B cell (primary cell): ENCODE measurements at regions not wholly inside any gene's neighbourhood (a gene's known extent, or its start where the extent isn't known, plus 50 kb on each side); places are given as distances from the start of the nearest gene placed in this dataset.

Source experiments
- ATAC-seq: fragments of 200-7000 bp; cut with Tn5 transposase; one replicate; pipeline ENCODE4 v1.10.0; 2021; ENCODE audit warnings: low read depth, mild to moderate bottlenecking, moderate number of reproducible peaks, moderate library complexity
- CTCF ChIA-PET: fragments of 350-600 bp; sonication (Branson Sonifier 250); formaldehyde crosslinking; loops from one replicate; lab custom pipeline; 2021; ENCODE audit warnings: antibody characterized with exemption, inconsistent platforms; lab: Charles Lee
- POLR2A ChIA-PET: fragments of 350-600 bp; sonication (Branson Sonifier 250); formaldehyde crosslinking; loops from one replicate; lab custom pipeline; 2021; ENCODE audit warnings: antibody characterized with exemption; lab: Charles Lee
- DNase-seq: peaks from one replicate; pipeline ENCODE4 v3.0.0; 2013
- H2AFZ ChIP-seq: 2 replicates; pipeline ENCODE4 v1.6.1; 2012; ENCODE audit warnings: mild to moderate bottlenecking, low read depth, low read length; ENCODE audit not compliant: insufficient read depth, poor library complexity, severe bottlenecking
- H3K27ac ChIP-seq, 2 donors: 1 replicate in 1 of 2; 2 replicates in 1 of 2; pipeline ENCODE4 v1.5.1; 2012 to 2013; ENCODE audit warnings: low read length in 2 of 2, mild to moderate bottlenecking in 2 of 2, moderate library complexity in 1 of 2
- H3K27me3 ChIP-seq, 4 experiments: fragments of 200-600 bp in 1 of 4; sonication (generic) in 1 of 4; replicated peaks in 1 of 4; 1 replicate in 2 of 4; 2 replicates in 2 of 4; pipeline versions ENCODE4 v1.6.1 to v1.7.0; 2013 to 2016; ENCODE audit warnings: low read length in 3 of 4, mild to moderate bottlenecking in 2 of 4, mixed read lengths in 1 of 4, moderate library complexity in 1 of 4; ENCODE audit not compliant: insufficient read depth in 4 of 4, control insufficient read depth in 3 of 4; ENCODE audit errors: control extremely low read depth in 1 of 4
- H3K36me3 ChIP-seq, 2 experiments: replicated peaks in 1 of 2; 1 replicate in 1 of 2; 2 replicates in 1 of 2; pipeline versions ENCODE4 v1.6.1 to v1.7.1; 2013; ENCODE audit warnings: low read length in 1 of 2; ENCODE audit not compliant: insufficient read depth in 2 of 2, control insufficient read depth in 1 of 2; ENCODE audit errors: control extremely low read depth in 1 of 2, extremely low read depth in 1 of 2
- H3K4me1 ChIP-seq, 2 donors: fragments of 200-600 bp in 1 of 2; sonication (generic) in 1 of 2; 1 replicate in 1 of 2; 2 replicates in 1 of 2; pipeline versions ENCODE4 v1.5.1 to v1.6.1; 2013 to 2017; ENCODE audit warnings: low read length in 2 of 2; ENCODE audit not compliant: control insufficient read depth in 2 of 2, insufficient read depth in 2 of 2
- H3K4me2 ChIP-seq: replicated peaks from 2 replicates; pipeline ENCODE3; 2012; ENCODE audit warnings: mild to moderate bottlenecking, low read depth, low read length; ENCODE audit not compliant: poor library complexity, severe bottlenecking
- H3K4me3 ChIP-seq, 5 experiments: fragments of 200-600 bp in 1 of 5; sonication (generic) in 1 of 5; 1 replicate in 3 of 5; 2 replicates in 2 of 5; pipeline versions ENCODE4 v1.5.1 to v1.7.0; 2011 to 2016; ENCODE audit warnings: low read length in 4 of 5, mild to moderate bottlenecking in 4 of 5, low read depth in 2 of 5, control low read depth in 1 of 5, moderate library complexity in 1 of 5; ENCODE audit not compliant: insufficient read depth in 1 of 5; ENCODE audit errors: control extremely low read depth in 1 of 5, extremely low read depth in 1 of 5
- H3K79me2 ChIP-seq: fragments of 200-600 bp; sonication (generic); one replicate; pipeline ENCODE4 v1.6.0; 2016; ENCODE audit warnings: low read length; ENCODE audit not compliant: control insufficient read depth, insufficient read depth
- H3K9ac ChIP-seq: fragments of 200-600 bp; sonication (generic); 2 replicates; pipeline ENCODE4 v1.6.1; 2017; ENCODE audit warnings: mild to moderate bottlenecking, low read length, moderate library complexity
- H3K9me3 ChIP-seq, 3 donors: one replicate each; pipeline versions ENCODE4 v1.6.1 to v1.7.1; 2013; ENCODE audit warnings: low read length in 2 of 3; ENCODE audit not compliant: control insufficient read depth in 2 of 3, insufficient read depth in 1 of 3; ENCODE audit errors: control extremely low read depth in 1 of 3
- H4K20me1 ChIP-seq: 2 replicates; pipeline ENCODE4 v1.6.0; 2012; ENCODE audit warnings: mild to moderate bottlenecking, low read length; ENCODE audit not compliant: insufficient read depth, control insufficient read depth, poor library complexity, severe bottlenecking
- H3K27ac Mint-ChIP-seq: one replicate; pipeline ENCODE4 v1.8.0; 2021; ENCODE audit warnings: mixed read lengths
- H3K27me3 Mint-ChIP-seq: one replicate; pipeline ENCODE4 v1.8.0; 2021; ENCODE audit warnings: mixed read lengths
- H3K4me1 Mint-ChIP-seq: one replicate; pipeline ENCODE4 v1.8.0; 2021; ENCODE audit warnings: mixed read lengths
- H3K4me3 Mint-ChIP-seq: one replicate; pipeline ENCODE4 v1.8.0; 2021; ENCODE audit warnings: mixed read lengths
- H3K9me3 Mint-ChIP-seq: one replicate; pipeline ENCODE4 v1.8.0; 2022; ENCODE audit warnings: mixed read lengths; ENCODE audit not compliant: insufficient read depth
- CTCF ChIP-seq: fragments of 200-600 bp; IDR thresholded peaks from one replicate; pipeline ENCODE4 v1.8.0; 2022; ENCODE audit warnings: antibody characterized with exemption, mild to moderate bottlenecking
- EZH2 ChIP-seq: IDR thresholded peaks from 2 replicates; pipeline ENCODE4 v1.6.1; 2012; ENCODE audit warnings: borderline replicate concordance, low read depth, mild to moderate bottlenecking, moderate library complexity, low read length; ENCODE audit not compliant: insufficient read depth, poor library complexity, severe bottlenecking
- WGBS: methylation state at CpG from one replicate; pipeline ENCODE4 v1.1.5; 2013; ENCODE audit warnings: missing lambda C conversion rate; ENCODE audit not compliant: insufficient coverage; 5-methylcytosine and 5-hydroxymethylcytosine counted together
- intact Hi-C: fragments of 100-400 bp; cut with micrococcal nuclease; formaldehyde crosslinking; loops from one replicate; pipeline ENCODE4 v1.10.0; 2022

- 0% methylated on average over 1 of the region's 3 CpGs for WGBS
- H3K4me3 ChIP-seq: no peak overlapping the region
- ATAC-seq: no peak
Observed at GRCh38 chr4:179872755-179873154, 2370.4 kb upstream of the TENM3 start.

GRCh38 chr4:179880756-179881155 lies 2362.4 kb upstream of the TENM3 start:
- no peaks in the 10 kb centered on the region for H3K27me3 Mint-ChIP-seq
- no peaks in the 10 kb centered on the region for H3K36me3 ChIP-seq
- H3K9ac ChIP-seq: no peak overlapping the region
- TF ChIP-seq EZH2 (no peak), CTCF (no peak)
- H3K79me2 ChIP-seq: no peaks in the 10 kb centered on the region
- H2AFZ ChIP-seq: no peak overlapping the region
- intact Hi-C loops: no loop called here
- no peaks in the 10 kb centered on the region for H3K4me1 ChIP-seq
- ATAC-seq: no peak
- 60% methylated on average over 1 of the region's 3 CpGs for WGBS
- no peaks in the 10 kb centered on the region for H3K9me3 Mint-ChIP-seq
- H4K20me1 ChIP-seq: no peaks in the 10 kb centered on the region
- H3K4me3 Mint-ChIP-seq: no peak overlapping the region
- no peak overlapping the region for H3K4me2 ChIP-seq
- DNase-seq: no peak
- no peaks in the 10 kb centered on the region for H3K9me3 ChIP-seq
- no peak overlapping the region for H3K27ac ChIP-seq
- no peak overlapping the region for H3K27ac Mint-ChIP-seq
- H3K4me1 Mint-ChIP-seq: no peaks in the 10 kb centered on the region
- no peaks in the 10 kb centered on the region for H3K27me3 ChIP-seq
- no peak overlapping the region for H3K4me3 ChIP-seq
- ChIA-PET POLR2A (no interaction called here), CTCF (no interaction called here)

More at GRCh38 chr4:179872755-179873154, 2370.4 kb upstream of the TENM3 start:
- TF ChIP-seq CTCF: no peak
- TF ChIP-seq EZH2: no peak
- POLR2A ChIA-PET: no interaction called here
- no peak overlapping the region for H3K9ac ChIP-seq
- no peak for DNase-seq
- Mint-ChIP-seq H3K4me3 (no peak overlapping the region), H3K27me3 (no peaks in the 10 kb centered on the region), H3K4me1 (no peaks in the 10 kb centered on the region), H3K27ac (no peak overlapping the region), H3K9me3 (no peaks in the 10 kb centered on the region)
- H3K79me2 ChIP-seq: no peaks in the 10 kb centered on the region
- H3K9me3 ChIP-seq: no peaks in the 10 kb centered on the region
- H3K4me1 ChIP-seq: no peaks in the 10 kb centered on the region
- H3K27ac ChIP-seq: no peak overlapping the region
- CTCF ChIA-PET: no interaction called here
- H3K4me2 ChIP-seq: no peak overlapping the region
- no peaks in the 10 kb centered on the region for H3K27me3 ChIP-seq
- H3K36me3 ChIP-seq: no peaks in the 10 kb centered on the region
- intact Hi-C loops: no loop called here
- no peaks in the 10 kb centered on the region for H4K20me1 ChIP-seq
- no peak overlapping the region for H2AFZ ChIP-seq
